H9 (cell line): ENCODE measurements at regions not wholly inside any gene's neighbourhood (a gene's known extent, or its start where the extent isn't known, plus 50 kb on each side); places are given as distances from the start of the nearest gene placed in this dataset.

ENCODE experiments used
- DNase-seq: peaks from one replicate; pipeline ENCODE4 v3.0.0-alpha.2; 2017
- H2AFZ ChIP-seq: one replicate; pipeline ENCODE4 v1.6.1; 2013; ENCODE audit warnings: mild to moderate bottlenecking, low read length, control low read depth, moderate library complexity
- H2AK5ac ChIP-seq: 2 replicates; pipeline ENCODE4 v1.6.1; 2013; ENCODE audit warnings: low read length, control low read depth, mixed read lengths; ENCODE audit not compliant: insufficient read length
- H2BK120ac ChIP-seq: one replicate; pipeline ENCODE4 v1.6.1; 2013; ENCODE audit warnings: low read depth, mild to moderate bottlenecking, low read length, control low read depth, inconsistent platforms; ENCODE audit not compliant: poor library complexity, severe bottlenecking
- H2BK12ac ChIP-seq: 2 replicates; pipeline ENCODE4 v1.6.1; 2013; ENCODE audit warnings: low read length, control low read depth, mixed read lengths, low read depth; ENCODE audit not compliant: insufficient read length
- H2BK15ac ChIP-seq: 2 replicates; pipeline ENCODE4 v1.6.1; 2013; ENCODE audit warnings: low read depth, low read length, control low read depth
- H2BK20ac ChIP-seq: one replicate; pipeline ENCODE4 v1.6.1; 2013; ENCODE audit warnings: low read depth, mild to moderate bottlenecking, low read length, control low read depth, inconsistent platforms; ENCODE audit not compliant: poor library complexity, severe bottlenecking
- H2BK5ac ChIP-seq: 2 replicates; pipeline ENCODE4 v1.6.1; 2013; ENCODE audit warnings: low read length, control low read depth, mixed read lengths; ENCODE audit not compliant: insufficient read length
- H3K14ac ChIP-seq: 2 replicates; pipeline ENCODE4 v1.6.1; 2013; ENCODE audit warnings: low read length, control low read depth; ENCODE audit not compliant: insufficient read depth
- H3K18ac ChIP-seq: 2 replicates; pipeline ENCODE4 v1.6.1; 2013; ENCODE audit warnings: low read depth, mild to moderate bottlenecking, mixed read lengths, low read length, control low read depth; ENCODE audit not compliant: insufficient read length
- H3K23ac ChIP-seq: 2 replicates; pipeline ENCODE4 v1.6.1; 2013; ENCODE audit warnings: low read length, control low read depth, mixed read lengths, low read depth; ENCODE audit not compliant: insufficient read length
- H3K23me2 ChIP-seq: 2 replicates; pipeline ENCODE4 v1.6.1; 2013; ENCODE audit warnings: low read depth, mild to moderate bottlenecking, mixed read lengths, low read length, control low read depth; ENCODE audit not compliant: insufficient read length, poor library complexity, severe bottlenecking
- H3K27ac ChIP-seq: 2 replicates; pipeline ENCODE4 v1.5.1; 2013; ENCODE audit warnings: low read length, control low read depth, mixed read lengths, low read depth; ENCODE audit not compliant: insufficient read length
- H3K27me3 ChIP-seq: 2 replicates; pipeline ENCODE4 v1.6.1; 2013; ENCODE audit warnings: low read length, control low read depth, inconsistent platforms; ENCODE audit not compliant: insufficient read depth
- H3K4ac ChIP-seq: 2 replicates; pipeline ENCODE4 v1.6.1; 2013; ENCODE audit warnings: low read depth, mild to moderate bottlenecking, control low read depth, inconsistent platforms, low read length, moderate library complexity
- H3K4me1 ChIP-seq: 2 replicates; pipeline ENCODE4 v1.6.1; 2013; ENCODE audit warnings: low read length, control low read depth, inconsistent platforms; ENCODE audit not compliant: insufficient read depth
- H3K4me2 ChIP-seq: 2 replicates; pipeline ENCODE4 v1.6.1; 2013; ENCODE audit warnings: low read length, control low read depth, mixed read lengths; ENCODE audit not compliant: insufficient read length, insufficient read depth
- H3K56ac ChIP-seq: 2 replicates; pipeline ENCODE4 v1.6.1; 2013; ENCODE audit warnings: low read depth, mild to moderate bottlenecking, mixed read lengths, low read length, control low read depth; ENCODE audit not compliant: insufficient read length
- H3K79me1 ChIP-seq: 2 replicates; pipeline ENCODE4 v1.6.1; 2013; ENCODE audit warnings: low read depth, mild to moderate bottlenecking, moderate library complexity, low read length, control low read depth, inconsistent platforms; ENCODE audit not compliant: insufficient read depth, poor library complexity, severe bottlenecking
- H3K79me2 ChIP-seq: 2 replicates; pipeline ENCODE4 v1.6.1; 2013; ENCODE audit warnings: low read length, control low read depth, inconsistent platforms; ENCODE audit not compliant: insufficient read depth
- H3K9ac ChIP-seq: 2 replicates; pipeline ENCODE4 v1.6.1; 2013; ENCODE audit warnings: low read length, control low read depth, mixed read lengths; ENCODE audit not compliant: insufficient read length; ENCODE audit errors: extremely low read depth
- H3K9me3 ChIP-seq: one replicate; pipeline ENCODE4 v1.6.1; 2013; ENCODE audit warnings: low read depth, low read length, inconsistent platforms; ENCODE audit not compliant: control insufficient read depth
- H3T11ph ChIP-seq: one replicate; pipeline ENCODE4 v1.6.1; 2013; ENCODE audit warnings: mild to moderate bottlenecking, low read length, control low read depth, inconsistent platforms
- H4K20me1 ChIP-seq: one replicate; pipeline ENCODE4 v1.6.1; 2013; ENCODE audit not compliant: control insufficient read depth, insufficient read length, insufficient read depth
- H4K5ac ChIP-seq: 2 replicates; pipeline ENCODE4 v1.6.1; 2013; ENCODE audit warnings: low read depth, mild to moderate bottlenecking, mixed read lengths, low read length, control low read depth; ENCODE audit not compliant: insufficient read length
- H4K8ac ChIP-seq: replicated peaks from 2 replicates; pipeline ENCODE4 v1.6.1; 2013; ENCODE audit warnings: low read length, control low read depth, mixed read lengths, low read depth; ENCODE audit not compliant: insufficient read length
- H4K91ac ChIP-seq: 2 replicates; pipeline ENCODE4 v1.6.1; 2013; ENCODE audit warnings: low read depth, mild to moderate bottlenecking, moderate library complexity, mixed read lengths, low read length, control low read depth; ENCODE audit not compliant: insufficient read length
- H3K27ac Mint-ChIP-seq, 3 experiments: 2 replicates in 2 of 3; 3 replicates in 1 of 3; pipeline ENCODE4 v1.8.0; 2020 to 2021; ENCODE audit warnings: mixed read lengths in 3 of 3, mild to moderate bottlenecking in 1 of 3, moderate library complexity in 1 of 3
- H3K27me3 Mint-ChIP-seq: 2 replicates; pipeline ENCODE4 v1.8.0; 2021; ENCODE audit warnings: low read depth, mild to moderate bottlenecking, moderate library complexity, mixed read lengths
- H3K36me3 Mint-ChIP-seq, 3 experiments: 2 replicates in 2 of 3; 3 replicates in 1 of 3; pipeline ENCODE4 v1.8.0; 2020 to 2021; ENCODE audit warnings: low read depth in 3 of 3, mixed read lengths in 3 of 3; ENCODE audit not compliant: insufficient read depth in 1 of 3
- H3K4me1 Mint-ChIP-seq, 2 experiments: 2 replicates each; pipeline ENCODE4 v1.8.0; 2020; ENCODE audit warnings: mixed read lengths in 2 of 2
- H3K4me3 Mint-ChIP-seq, 2 experiments: 2 replicates in 1 of 2; 3 replicates in 1 of 2; pipeline ENCODE4 v1.8.0; 2020 to 2021; ENCODE audit warnings: mild to moderate bottlenecking in 2 of 2, mixed read lengths in 2 of 2, moderate library complexity in 1 of 2
- H3K9me3 Mint-ChIP-seq, 2 experiments: 2 replicates in 1 of 2; 3 replicates in 1 of 2; pipeline ENCODE4 v1.8.0; 2020; ENCODE audit warnings: mild to moderate bottlenecking in 2 of 2, mixed read lengths in 2 of 2, moderate library complexity in 1 of 2
- WGBS: extraction: QIAGEN DNeasy Blood & Tissue Kit; methylation state at CpG from one replicate; pipeline ENCODE4 v1.1.7; 2013; ENCODE audit warnings: missing lambda C conversion rate, low lambda C conversion rate, mixed read lengths; ENCODE audit not compliant: insufficient read length; ENCODE audit errors: extremely low coverage; 5-methylcytosine and 5-hydroxymethylcytosine counted together
- TF ChIP-seq, protein P1 (sequence below): fragments of 200-600 bp; sonication (generic); conservative IDR thresholded peaks from 3 replicates; pipeline ENCODE4 v1.8.0; 2021; ENCODE audit warnings: antibody characterized with exemption, mild to moderate bottlenecking

DNA sequence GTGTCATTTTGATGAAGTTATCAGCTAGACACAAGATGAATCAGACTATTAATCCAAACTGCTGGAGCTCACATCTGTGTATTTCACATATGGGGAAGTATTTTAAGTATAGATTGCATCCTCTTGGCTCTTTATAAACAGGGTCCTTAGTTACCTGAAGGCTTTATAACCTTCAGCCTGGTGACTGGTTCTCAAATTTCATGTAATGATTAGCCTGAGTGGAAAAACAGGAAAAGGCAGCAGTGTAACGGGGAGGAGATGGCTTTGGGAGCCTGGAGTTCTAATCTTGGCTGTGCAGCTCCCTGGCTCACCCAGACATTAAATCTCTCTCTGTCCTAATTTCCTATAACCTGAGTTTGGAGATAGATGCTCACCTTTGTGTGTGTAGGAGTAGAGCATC is 103.8 kb upstream of the HPF1 start:
- Histone ChIP-seq H2BK12ac (no peak overlapping the region), H2AK5ac (no peak overlapping the region), H3K23me2 (no peaks in the 10 kb centered on the region), H3K4ac (no peak overlapping the region), H2BK15ac (no peak overlapping the region), H4K20me1 (no peaks in the 10 kb centered on the region), H3K23ac (no peak overlapping the region), H3K9me3 (no peaks in the 10 kb centered on the region), H3K79me2 (no peaks in the 10 kb centered on the region), H3K27me3 (no peaks in the 10 kb centered on the region), H3K4me2 (no peak overlapping the region), H4K5ac (no peak overlapping the region), H3K4me1 (no peaks in the 10 kb centered on the region), H4K8ac (no peak overlapping the region), H2BK120ac (no peak overlapping the region), H3K56ac (no peak overlapping the region), H3K18ac (no peak overlapping the region), H3K79me1 (no peaks in the 10 kb centered on the region), H2AFZ (no peak overlapping the region), H3K9ac (no peak overlapping the region), H4K91ac (no peak overlapping the region), H3K14ac (no peak overlapping the region), H3T11ph (no peak overlapping the region), H2BK5ac (no peak overlapping the region), H3K27ac (no peak overlapping the region), H2BK20ac (no peak overlapping the region)
- no CpG with 5 or more reads among the region's 1 CpG for WGBS
- TF ChIP-seq, protein P1, sequence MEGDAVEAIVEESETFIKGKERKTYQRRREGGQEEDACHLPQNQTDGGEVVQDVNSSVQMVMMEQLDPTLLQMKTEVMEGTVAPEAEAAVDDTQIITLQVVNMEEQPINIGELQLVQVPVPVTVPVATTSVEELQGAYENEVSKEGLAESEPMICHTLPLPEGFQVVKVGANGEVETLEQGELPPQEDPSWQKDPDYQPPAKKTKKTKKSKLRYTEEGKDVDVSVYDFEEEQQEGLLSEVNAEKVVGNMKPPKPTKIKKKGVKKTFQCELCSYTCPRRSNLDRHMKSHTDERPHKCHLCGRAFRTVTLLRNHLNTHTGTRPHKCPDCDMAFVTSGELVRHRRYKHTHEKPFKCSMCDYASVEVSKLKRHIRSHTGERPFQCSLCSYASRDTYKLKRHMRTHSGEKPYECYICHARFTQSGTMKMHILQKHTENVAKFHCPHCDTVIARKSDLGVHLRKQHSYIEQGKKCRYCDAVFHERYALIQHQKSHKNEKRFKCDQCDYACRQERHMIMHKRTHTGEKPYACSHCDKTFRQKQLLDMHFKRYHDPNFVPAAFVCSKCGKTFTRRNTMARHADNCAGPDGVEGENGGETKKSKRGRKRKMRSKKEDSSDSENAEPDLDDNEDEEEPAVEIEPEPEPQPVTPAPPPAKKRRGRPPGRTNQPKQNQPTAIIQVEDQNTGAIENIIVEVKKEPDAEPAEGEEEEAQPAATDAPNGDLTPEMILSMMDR = no peak
- H3K4me1 Mint-ChIP-seq = peaks cover 3 to 7% of the 10 kb centered on the region in 2 experiments; a peak in 3 of 4 replicates
- DNase-seq = no peak
- H3K9me3 Mint-ChIP-seq = peaks cover 3 to 4% of the 10 kb centered on the region in 2 experiments
- no peaks in the 10 kb centered on the region; the same call in 1 of the 2 replicates for H3K27me3 Mint-ChIP-seq
- no peak overlapping the region for H3K4me3 Mint-ChIP-seq
- peaks cover 0 to 3% (median 0%) of the 10 kb centered on the region in 3 experiments; a peak in 3 of 7 replicates for H3K36me3 Mint-ChIP-seq
- no peak overlapping the region for H3K27ac Mint-ChIP-seq
